ENCODE measurements at regions not wholly inside any gene's neighbourhood (a gene's known extent, or its start where the extent isn't known, plus 50 kb on each side); places are given as distances from the start of the nearest gene placed in this dataset.

DNA sequence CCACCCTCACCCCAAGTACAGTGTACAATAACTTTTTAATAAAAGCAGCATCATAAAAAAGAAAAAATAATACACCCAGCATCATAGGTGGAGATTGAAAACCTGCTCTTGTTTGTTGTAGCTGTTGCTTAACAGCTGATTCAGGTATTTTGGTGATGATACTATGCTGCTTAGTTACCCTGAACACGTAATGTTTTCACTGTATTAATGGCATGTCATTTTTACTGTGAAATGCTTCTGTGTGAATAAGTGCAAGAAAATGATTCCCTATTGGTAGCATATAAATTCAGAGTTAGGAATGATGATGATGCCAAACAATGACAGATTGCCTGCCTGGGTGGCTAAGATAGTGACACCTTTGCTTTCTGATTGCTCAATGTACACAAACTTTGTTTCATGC, 405.7 kb downstream of the HDGFL1 start:
- TF ChIP-seq, protein P1, sequence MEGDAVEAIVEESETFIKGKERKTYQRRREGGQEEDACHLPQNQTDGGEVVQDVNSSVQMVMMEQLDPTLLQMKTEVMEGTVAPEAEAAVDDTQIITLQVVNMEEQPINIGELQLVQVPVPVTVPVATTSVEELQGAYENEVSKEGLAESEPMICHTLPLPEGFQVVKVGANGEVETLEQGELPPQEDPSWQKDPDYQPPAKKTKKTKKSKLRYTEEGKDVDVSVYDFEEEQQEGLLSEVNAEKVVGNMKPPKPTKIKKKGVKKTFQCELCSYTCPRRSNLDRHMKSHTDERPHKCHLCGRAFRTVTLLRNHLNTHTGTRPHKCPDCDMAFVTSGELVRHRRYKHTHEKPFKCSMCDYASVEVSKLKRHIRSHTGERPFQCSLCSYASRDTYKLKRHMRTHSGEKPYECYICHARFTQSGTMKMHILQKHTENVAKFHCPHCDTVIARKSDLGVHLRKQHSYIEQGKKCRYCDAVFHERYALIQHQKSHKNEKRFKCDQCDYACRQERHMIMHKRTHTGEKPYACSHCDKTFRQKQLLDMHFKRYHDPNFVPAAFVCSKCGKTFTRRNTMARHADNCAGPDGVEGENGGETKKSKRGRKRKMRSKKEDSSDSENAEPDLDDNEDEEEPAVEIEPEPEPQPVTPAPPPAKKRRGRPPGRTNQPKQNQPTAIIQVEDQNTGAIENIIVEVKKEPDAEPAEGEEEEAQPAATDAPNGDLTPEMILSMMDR (conservative IDR thresholded peaks at IDR 0.05): no peak
- no peak for TF ChIP-seq EZH2 (IDR thresholded peaks at IDR 0.05; ENCODE audit: low read depth)
